ENCODE measurements at regions not wholly inside any gene's neighbourhood (a gene's known extent, or its start where the extent isn't known, plus 50 kb on each side); places are given as distances from the start of the nearest gene placed in this dataset.

DNA sequence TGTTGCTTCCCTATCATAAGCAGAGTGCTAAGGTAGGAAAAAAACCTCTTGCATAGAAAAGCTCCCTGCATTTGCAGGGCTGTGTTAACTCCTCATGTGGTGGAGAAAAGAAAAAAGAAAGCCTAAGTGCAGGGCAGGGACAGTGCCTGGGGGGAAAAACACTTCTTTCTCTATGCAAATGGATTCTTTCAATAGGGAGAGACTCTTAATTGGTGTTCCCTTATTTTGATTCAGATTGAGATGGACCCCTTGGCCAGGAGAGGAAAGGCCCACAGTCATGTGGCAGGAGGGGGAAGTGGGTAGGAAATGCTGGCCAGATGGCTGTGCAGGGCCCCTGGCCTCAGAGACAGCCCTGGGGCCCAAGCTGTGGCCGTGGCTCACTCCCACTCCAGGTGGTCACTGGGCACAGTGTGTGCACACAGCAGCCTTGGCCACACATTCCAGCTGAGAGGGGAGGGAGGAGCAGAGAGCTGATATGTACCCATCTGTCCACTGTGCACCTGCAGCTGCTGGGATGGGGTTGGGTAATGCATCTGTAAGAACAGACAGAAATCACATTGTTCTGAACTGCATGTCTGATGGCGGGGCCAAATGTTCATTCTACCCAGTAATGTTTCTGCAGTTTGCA lies 410.4 kb downstream of the DSC3 start:
- TF ChIP-seq, protein P1, sequence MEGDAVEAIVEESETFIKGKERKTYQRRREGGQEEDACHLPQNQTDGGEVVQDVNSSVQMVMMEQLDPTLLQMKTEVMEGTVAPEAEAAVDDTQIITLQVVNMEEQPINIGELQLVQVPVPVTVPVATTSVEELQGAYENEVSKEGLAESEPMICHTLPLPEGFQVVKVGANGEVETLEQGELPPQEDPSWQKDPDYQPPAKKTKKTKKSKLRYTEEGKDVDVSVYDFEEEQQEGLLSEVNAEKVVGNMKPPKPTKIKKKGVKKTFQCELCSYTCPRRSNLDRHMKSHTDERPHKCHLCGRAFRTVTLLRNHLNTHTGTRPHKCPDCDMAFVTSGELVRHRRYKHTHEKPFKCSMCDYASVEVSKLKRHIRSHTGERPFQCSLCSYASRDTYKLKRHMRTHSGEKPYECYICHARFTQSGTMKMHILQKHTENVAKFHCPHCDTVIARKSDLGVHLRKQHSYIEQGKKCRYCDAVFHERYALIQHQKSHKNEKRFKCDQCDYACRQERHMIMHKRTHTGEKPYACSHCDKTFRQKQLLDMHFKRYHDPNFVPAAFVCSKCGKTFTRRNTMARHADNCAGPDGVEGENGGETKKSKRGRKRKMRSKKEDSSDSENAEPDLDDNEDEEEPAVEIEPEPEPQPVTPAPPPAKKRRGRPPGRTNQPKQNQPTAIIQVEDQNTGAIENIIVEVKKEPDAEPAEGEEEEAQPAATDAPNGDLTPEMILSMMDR (IDR thresholded peaks at IDR 0.05; ENCODE audit: insufficient read depth, low read length) = no peak
- no peak for TF ChIP-seq POLR2AphosphoS5 (IDR thresholded peaks at IDR 0.05; ENCODE audit: low read depth)
